ENCODE measurements at regions not wholly inside any gene's neighbourhood (a gene's known extent, or its start where the extent isn't known, plus 50 kb on each side); places are given as distances from the start of the nearest gene placed in this dataset.

DNA sequence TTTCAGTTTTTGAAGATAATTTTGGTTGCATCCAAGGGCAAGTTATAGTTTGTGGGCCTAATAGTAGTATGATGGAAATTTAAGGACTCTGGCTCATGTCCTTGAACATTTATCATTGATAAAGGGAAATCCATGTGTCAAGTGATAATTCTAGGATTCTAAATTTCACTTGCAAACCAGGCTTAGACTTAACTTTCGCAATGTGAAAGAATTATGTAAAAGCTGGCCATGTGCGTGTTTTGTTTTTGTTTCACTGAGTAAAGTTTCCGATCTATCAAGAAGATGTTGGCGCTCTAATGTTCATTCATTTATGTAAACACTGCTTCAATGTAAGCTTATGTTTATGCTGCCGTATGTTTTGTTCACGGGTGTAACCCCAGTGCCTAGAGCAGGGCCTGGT lies 302.0 kb downstream of the SOX4 start:
- no peak for DNase-seq (ENCODE audit: low read depth in 1 of 2, low spot score in 1 of 2)
- Histone ChIP-seq H3K27ac (replicated peaks) (no peak overlapping the region), H3K4me3 (replicated peaks; ENCODE audit: insufficient read depth, low read length) (no peak overlapping the region), H3K27me3 (ENCODE audit: insufficient read depth, poor library complexity, severe bottlenecking) (no peaks in the 10 kb centered on the region)
- TF ChIP-seq SPI1 (IDR thresholded peaks at IDR 0.05; ENCODE audit: borderline replicate concordance, low read depth) (no peak), POLR2AphosphoS5 (IDR thresholded peaks at IDR 0.05; ENCODE audit: low read depth) (no peak)

DNA sequence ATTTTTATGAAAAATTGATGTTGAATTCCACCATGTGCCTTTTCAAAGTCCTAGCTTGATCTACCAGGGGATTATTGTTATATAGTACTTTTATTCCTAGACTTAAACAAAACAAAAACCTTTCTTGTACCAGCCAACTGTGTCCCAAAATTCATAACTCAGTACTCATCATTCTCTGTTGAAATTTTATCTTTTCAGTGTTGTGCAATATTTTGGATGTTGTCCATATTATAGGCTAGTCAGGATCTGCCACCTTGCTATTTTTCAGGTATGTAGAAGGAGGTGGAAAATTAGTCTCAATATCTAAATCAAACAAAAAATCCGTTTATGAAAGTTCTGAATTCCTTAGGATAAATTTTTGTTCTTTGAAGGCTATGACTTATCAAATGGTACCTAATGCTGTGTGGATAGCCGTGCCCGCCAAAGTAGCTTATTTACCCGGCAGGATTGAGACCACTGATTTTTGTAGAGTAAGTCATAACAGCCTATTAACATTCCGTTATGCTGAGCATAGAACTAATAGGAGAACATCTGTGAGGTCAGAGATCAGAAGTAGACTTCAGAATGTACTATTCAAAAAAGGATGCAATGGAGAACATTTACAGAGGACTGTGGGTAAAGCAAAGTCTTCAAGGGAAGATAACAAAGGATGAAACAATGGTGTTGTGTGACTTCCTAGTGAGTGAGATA lies 304.7 kb downstream of the SOX4 start:
- TF ChIP-seq GABPA (IDR thresholded peaks at IDR 0.05; ENCODE audit: low read depth) (no peak), SPI1 (IDR thresholded peaks at IDR 0.05; ENCODE audit: borderline replicate concordance, low read depth) (no peak), POLR2AphosphoS5 (IDR thresholded peaks at IDR 0.05; ENCODE audit: low read depth) (no peak)
- TF ChIP-seq, protein P1, sequence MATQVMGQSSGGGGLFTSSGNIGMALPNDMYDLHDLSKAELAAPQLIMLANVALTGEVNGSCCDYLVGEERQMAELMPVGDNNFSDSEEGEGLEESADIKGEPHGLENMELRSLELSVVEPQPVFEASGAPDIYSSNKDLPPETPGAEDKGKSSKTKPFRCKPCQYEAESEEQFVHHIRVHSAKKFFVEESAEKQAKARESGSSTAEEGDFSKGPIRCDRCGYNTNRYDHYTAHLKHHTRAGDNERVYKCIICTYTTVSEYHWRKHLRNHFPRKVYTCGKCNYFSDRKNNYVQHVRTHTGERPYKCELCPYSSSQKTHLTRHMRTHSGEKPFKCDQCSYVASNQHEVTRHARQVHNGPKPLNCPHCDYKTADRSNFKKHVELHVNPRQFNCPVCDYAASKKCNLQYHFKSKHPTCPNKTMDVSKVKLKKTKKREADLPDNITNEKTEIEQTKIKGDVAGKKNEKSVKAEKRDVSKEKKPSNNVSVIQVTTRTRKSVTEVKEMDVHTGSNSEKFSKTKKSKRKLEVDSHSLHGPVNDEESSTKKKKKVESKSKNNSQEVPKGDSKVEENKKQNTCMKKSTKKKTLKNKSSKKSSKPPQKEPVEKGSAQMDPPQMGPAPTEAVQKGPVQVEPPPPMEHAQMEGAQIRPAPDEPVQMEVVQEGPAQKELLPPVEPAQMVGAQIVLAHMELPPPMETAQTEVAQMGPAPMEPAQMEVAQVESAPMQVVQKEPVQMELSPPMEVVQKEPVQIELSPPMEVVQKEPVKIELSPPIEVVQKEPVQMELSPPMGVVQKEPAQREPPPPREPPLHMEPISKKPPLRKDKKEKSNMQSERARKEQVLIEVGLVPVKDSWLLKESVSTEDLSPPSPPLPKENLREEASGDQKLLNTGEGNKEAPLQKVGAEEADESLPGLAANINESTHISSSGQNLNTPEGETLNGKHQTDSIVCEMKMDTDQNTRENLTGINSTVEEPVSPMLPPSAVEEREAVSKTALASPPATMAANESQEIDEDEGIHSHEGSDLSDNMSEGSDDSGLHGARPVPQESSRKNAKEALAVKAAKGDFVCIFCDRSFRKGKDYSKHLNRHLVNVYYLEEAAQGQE (IDR thresholded peaks at IDR 0.05; ENCODE audit: insufficient replicate concordance, low read depth): no peak
- TF ChIP-seq, protein P2, sequence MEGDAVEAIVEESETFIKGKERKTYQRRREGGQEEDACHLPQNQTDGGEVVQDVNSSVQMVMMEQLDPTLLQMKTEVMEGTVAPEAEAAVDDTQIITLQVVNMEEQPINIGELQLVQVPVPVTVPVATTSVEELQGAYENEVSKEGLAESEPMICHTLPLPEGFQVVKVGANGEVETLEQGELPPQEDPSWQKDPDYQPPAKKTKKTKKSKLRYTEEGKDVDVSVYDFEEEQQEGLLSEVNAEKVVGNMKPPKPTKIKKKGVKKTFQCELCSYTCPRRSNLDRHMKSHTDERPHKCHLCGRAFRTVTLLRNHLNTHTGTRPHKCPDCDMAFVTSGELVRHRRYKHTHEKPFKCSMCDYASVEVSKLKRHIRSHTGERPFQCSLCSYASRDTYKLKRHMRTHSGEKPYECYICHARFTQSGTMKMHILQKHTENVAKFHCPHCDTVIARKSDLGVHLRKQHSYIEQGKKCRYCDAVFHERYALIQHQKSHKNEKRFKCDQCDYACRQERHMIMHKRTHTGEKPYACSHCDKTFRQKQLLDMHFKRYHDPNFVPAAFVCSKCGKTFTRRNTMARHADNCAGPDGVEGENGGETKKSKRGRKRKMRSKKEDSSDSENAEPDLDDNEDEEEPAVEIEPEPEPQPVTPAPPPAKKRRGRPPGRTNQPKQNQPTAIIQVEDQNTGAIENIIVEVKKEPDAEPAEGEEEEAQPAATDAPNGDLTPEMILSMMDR (IDR thresholded peaks at IDR 0.05; ENCODE audit: insufficient read depth, low read length): no peak
- no peaks in the 10 kb centered on the region for H3K27me3 ChIP-seq (ENCODE audit: insufficient read depth, poor library complexity, severe bottlenecking)
- DNase-seq (ENCODE audit: low read depth in 1 of 2, low spot score in 1 of 2): no peak
- no peak overlapping the region for H3K4me3 ChIP-seq (replicated peaks; ENCODE audit: insufficient read depth, low read length)
- no peak overlapping the region for H3K27ac ChIP-seq (replicated peaks)

DNA sequence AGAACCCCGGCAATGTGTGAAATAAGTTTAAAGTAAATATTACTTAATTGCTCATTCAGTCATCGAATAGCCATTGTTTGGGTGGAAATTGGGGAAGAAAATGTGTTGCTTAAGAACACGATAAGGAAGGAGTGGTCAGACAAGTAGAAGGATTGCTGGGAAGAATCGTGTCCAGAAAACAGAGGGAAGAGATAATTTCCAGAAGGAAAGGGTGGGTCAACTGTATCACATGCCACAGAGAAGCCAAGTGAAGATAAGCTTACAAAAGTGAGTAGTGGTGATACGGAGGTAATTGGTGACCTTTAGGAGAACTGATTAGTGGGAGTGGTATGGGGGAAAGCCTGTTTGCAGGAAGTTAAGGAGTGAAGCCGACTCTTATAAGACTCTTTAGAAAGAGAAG lies 306.2 kb downstream of the SOX4 start:
- H3K27me3 ChIP-seq (ENCODE audit: insufficient read depth, poor library complexity, severe bottlenecking): no peaks in the 10 kb centered on the region
- H3K4me3 ChIP-seq (replicated peaks; ENCODE audit: insufficient read depth, low read length): no peak overlapping the region
- H3K27ac ChIP-seq (replicated peaks): no peak overlapping the region
- TF ChIP-seq SPI1 (IDR thresholded peaks at IDR 0.05; ENCODE audit: borderline replicate concordance, low read depth) (no peak), POLR2AphosphoS5 (IDR thresholded peaks at IDR 0.05; ENCODE audit: low read depth) (no peak), GABPA (IDR thresholded peaks at IDR 0.05; ENCODE audit: low read depth) (no peak)
- TF ChIP-seq, protein P1 (IDR thresholded peaks at IDR 0.05; ENCODE audit: insufficient replicate concordance, low read depth): no peak
- TF ChIP-seq, protein P2 (IDR thresholded peaks at IDR 0.05; ENCODE audit: insufficient read depth, low read length): no peak
- DNase-seq (ENCODE audit: low read depth in 1 of 2, low spot score in 1 of 2): no peak

DNA sequence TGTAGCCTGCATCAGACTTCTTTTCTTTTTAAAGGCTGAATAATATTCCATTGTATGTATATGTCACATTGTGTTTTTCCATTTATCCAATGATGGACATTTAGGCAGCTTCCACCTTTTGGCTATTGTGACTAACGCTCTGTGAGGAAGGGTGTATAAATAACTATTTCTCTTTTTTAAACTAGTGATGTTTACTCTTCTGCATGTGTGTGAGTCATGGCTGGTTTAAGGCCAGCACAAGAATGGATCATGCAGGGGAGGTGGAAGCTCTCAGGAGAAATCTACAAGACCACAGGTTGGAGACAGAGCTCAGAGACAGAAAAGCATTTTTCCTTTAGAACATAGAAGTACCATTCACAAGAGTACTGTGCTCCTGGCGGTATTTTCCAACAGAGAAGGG lies 307.2 kb downstream of the SOX4 start:
- DNase-seq (ENCODE audit: low read depth in 1 of 2, low spot score in 1 of 2): no peak
- H3K27ac ChIP-seq (replicated peaks): no peak overlapping the region
- no peak overlapping the region for H3K4me3 ChIP-seq (replicated peaks; ENCODE audit: insufficient read depth, low read length)
- H3K27me3 ChIP-seq (ENCODE audit: insufficient read depth, poor library complexity, severe bottlenecking): no peaks in the 10 kb centered on the region
- TF ChIP-seq, protein P2 (IDR thresholded peaks at IDR 0.05; ENCODE audit: insufficient read depth, low read length): no peak
- no peak for TF ChIP-seq POLR2AphosphoS5 (IDR thresholded peaks at IDR 0.05; ENCODE audit: low read depth)
- TF ChIP-seq, protein P1 (IDR thresholded peaks at IDR 0.05; ENCODE audit: insufficient replicate concordance, low read depth): no peak
- no peak for TF ChIP-seq GABPA (IDR thresholded peaks at IDR 0.05; ENCODE audit: low read depth)
- TF ChIP-seq SPI1 (IDR thresholded peaks at IDR 0.05; ENCODE audit: borderline replicate concordance, low read depth): no peak
